NCI-H2081 treated with DMSO at 0.1 percent for 48 hours (cell line): ENCODE measurements at regions not wholly inside any gene's neighbourhood (a gene's known extent, or its start where the extent isn't known, plus 50 kb on each side); places are given as distances from the start of the nearest gene placed in this dataset.
"Not testable (repeated sequence)": the region's sequence is repeated elsewhere in the genome, so short reads cannot be mapped to it uniquely, and the experiment has no call there.

Experiments
- DNase-seq: peaks from one replicate; lab custom pipeline; 2025; lab: John Stamatoyannopoulos, UW

- DNase-seq, result no peak
Observed at GRCh38 chr21:33121715-33122475, 52.0 kb downstream of the OLIG1 start.

- no peak for DNase-seq
Observed at GRCh38 chr21:33122507-33122906, 52.6 kb downstream of the OLIG1 start.

GRCh38 chr21:33123374-33124123 is 53.6 kb downstream of the OLIG1 start:
- DNase-seq, result no peak

GRCh38 chr21:33124889-33125288 is 54.9 kb downstream of the OLIG1 start:
- no peak for DNase-seq

GRCh38 chr21:33125680-33126375 is 55.9 kb downstream of the OLIG1 start:
- no peak for DNase-seq

GRCh38 chr21:33126569-33126968 is 56.6 kb downstream of the OLIG1 start:
- no peak for DNase-seq

GRCh38 chr21:33127154-33127867 is 57.4 kb downstream of the OLIG1 start:
- no peak for DNase-seq

- no peak for DNase-seq
Observed at GRCh38 chr21:33127868-33128242, 57.9 kb downstream of the OLIG1 start.

- DNase-seq, result no peak
Observed at GRCh38 chr21:33128538-33128937, 58.6 kb downstream of the OLIG1 start.

GRCh38 chr21:33132054-33132453 is 62.1 kb downstream of the OLIG1 start:
- DNase-seq, result no peak

GRCh38 chr21:33133892-33134291 is 64.0 kb downstream of the OLIG1 start:
- no peak for DNase-seq

- no peak for DNase-seq
Observed at GRCh38 chr21:33135925-33136324, 66.0 kb downstream of the OLIG1 start.

- DNase-seq, result peak; percentile 43
Observed at GRCh38 chr21:33136847-33137502, 67.0 kb downstream of the OLIG1 start.

- no peak for DNase-seq
Observed at GRCh38 chr21:33139084-33139483, 69.1 kb downstream of the OLIG1 start.

GRCh38 chr21:33140288-33140687 is 70.3 kb downstream of the OLIG1 start:
- DNase-seq, result no peak

GRCh38 chr21:33146467-33146866 is 76.5 kb downstream of the OLIG1 start:
- no peak for DNase-seq

GRCh38 chr21:33149181-33149580 is 79.2 kb downstream of the OLIG1 start:
- no peak for DNase-seq

GRCh38 chr21:33150968-33151367 is 78.8 kb upstream of the IFNAR2 start:
- not testable (repeated sequence) for DNase-seq

- no peak for DNase-seq
Observed at GRCh38 chr21:33151941-33152731, 77.6 kb upstream of the IFNAR2 start.

- DNase-seq, result no peak
Observed at GRCh38 chr21:33152732-33153130, 77.0 kb upstream of the IFNAR2 start.

- DNase-seq, result no peak
Observed at GRCh38 chr21:33155005-33155404, 74.7 kb upstream of the IFNAR2 start.
